ENCODE measurements at regions not wholly inside any gene's neighbourhood (a gene's known extent, or its start where the extent isn't known, plus 50 kb on each side); places are given as distances from the start of the nearest gene placed in this dataset.
A peak's percentile ranks its signal among the peaks of the same experiment; 100 is the strongest.

GRCh38 chr4:123545667-123546572 is 149.3 kb downstream of the SPRY1 start:
- DNase-seq = no peak

- no peak for DNase-seq
Observed at GRCh38 chr4:123546573-123547060, 150.0 kb downstream of the SPRY1 start.

GRCh38 chr4:123547216-123548165 is 150.9 kb downstream of the SPRY1 start:
- no peak for DNase-seq

DNA sequence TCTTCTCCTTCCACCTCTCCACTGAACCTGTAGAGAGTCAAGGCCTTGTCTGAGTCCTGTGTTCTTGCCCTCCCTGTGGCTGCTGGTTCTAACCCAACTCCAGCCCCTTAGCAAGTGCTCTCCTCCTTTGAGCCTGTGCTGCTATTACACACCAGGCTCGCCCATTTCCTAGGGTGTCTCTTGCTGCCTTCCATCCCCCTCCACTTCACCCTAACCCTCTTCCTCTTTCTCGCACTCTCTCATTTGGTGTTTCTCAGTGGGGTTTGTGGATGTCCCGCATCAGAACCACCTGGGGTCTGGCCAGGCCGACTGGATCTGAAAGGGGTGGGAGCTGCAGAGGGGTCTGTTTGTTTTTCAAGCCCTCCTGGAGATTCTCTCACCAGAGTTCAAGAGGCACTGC is 156.7 kb downstream of the SPRY1 start:
- DNase-seq = no peak

GRCh38 chr4:123553733-123554637 is 157.4 kb downstream of the SPRY1 start:
- no peak for DNase-seq

DNA sequence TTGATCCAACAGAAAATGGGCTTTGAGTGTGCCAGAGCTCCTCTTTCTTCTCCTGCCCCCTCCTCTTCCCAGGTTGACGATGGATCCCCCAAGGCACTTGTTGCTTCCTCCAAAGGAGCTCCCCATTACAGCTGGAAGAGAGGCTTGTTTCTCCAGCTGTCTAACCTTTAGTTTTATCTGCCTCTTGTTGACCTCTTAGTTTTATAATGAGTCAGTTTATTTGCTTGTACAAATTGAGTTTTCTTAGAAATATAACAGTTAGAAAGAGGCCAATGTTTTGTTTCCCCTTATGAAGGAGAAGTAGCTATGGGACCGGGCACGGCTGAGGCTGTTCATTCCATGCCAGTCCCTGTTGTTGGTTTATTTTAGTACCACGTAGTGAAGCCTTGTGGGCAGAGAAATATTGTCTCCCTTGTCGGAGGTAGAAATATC is 158.2 kb downstream of the SPRY1 start:
- DNase-seq = no peak

- no peak for DNase-seq
Observed at GRCh38 chr4:123555233-123555806, 158.7 kb downstream of the SPRY1 start.

DNA sequence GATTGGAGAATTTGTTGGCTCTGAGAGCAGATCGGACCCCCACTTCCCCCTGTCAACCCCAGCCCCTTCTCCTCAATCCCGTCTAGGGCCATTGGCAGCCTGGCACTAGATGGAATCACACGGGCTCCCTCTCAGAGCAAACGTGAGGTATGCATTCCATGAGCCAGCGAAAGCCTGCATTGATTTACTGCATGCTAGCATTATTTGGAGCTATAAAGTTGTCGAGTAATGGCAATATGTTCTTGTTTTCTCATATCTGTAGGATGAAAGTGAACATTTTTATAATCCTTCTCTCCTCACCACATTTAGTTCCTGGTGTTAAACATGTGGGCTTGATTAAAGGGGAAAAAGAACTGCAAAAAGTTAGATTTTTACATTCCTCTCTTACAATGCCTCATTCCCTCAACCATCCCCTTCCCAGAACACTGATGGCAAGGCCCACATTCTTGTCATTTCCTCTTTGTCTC is 159.2 kb downstream of the SPRY1 start:
- no peak for DNase-seq

- DNase-seq = no peak
Observed at GRCh38 chr4:123556526-123556925, 159.9 kb downstream of the SPRY1 start.

DNA sequence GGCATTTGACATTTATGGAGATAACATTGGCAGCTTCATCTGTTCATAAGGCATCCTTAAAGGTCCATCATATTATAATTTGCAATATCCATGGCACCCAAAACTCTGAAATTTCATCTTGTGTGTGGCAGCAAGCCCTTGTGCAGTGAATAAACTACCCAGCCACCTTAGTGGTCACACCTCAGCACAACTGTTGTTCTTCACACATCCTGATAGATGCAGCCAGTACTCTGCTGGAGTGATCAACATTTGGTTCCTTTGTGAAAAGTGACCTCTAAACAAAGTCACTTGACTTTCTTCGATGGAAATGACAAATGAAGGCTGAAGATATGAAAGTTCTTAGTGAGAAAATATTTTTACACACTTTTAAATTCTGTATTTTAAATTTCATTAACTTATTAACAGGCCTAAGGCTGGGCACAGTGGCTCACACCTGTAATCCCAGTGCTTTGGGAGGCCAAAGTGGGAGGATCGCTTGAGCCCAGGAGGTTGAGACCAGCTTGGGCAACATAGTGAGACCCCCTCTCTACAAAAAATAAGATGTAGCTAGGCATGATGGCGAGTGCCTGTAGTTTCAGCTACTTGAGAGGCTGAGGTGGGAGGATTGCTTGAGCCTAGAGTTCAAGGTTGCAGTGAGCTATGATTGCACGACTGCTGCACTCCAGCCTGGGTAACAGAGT is 161.4 kb downstream of the SPRY1 start:
- no peak for DNase-seq

GRCh38 chr4:123558865-123559264 is 162.3 kb downstream of the SPRY1 start:
- no peak for DNase-seq

GRCh38 chr4:123559955-123560871 is 163.6 kb downstream of the SPRY1 start:
- DNase-seq = no peak

- no peak for DNase-seq
Observed at GRCh38 chr4:123561525-123561924, 164.9 kb downstream of the SPRY1 start.

DNA sequence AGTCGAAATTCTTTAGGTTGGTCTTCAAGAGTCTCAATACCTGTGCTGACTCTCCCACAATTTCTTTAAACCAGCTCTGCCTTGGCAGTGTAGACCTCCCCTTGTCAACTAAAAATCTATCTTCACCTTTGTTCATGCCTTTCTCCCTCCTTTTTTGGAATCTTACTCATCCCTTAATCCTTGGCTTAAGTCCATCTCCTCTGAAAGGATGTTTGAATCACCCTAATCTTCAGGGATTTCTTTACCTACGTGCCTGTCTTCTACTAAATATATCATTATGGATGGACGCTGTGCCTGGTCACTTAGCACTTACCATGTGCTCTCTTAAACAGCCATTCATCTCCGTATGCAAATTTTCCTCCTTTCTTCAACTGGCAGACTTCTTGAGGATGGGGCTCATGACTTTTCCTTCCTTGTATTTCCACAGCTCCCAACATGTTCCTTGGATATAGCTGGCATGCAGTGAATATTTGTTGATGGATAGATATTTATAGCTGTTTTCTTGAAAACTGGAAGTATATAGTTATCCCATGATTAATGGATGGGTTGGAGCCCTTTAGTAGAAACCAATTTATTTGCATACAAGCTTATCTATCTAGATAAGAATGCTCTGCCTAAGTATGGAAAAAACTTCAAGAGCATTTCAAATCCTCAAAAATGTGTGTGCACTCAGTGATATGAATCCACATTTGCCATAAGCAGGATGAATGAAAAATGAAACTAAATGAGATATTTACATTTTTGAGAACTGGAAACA is 166.6 kb downstream of the SPRY1 start:
- DNase-seq = no peak

DNA sequence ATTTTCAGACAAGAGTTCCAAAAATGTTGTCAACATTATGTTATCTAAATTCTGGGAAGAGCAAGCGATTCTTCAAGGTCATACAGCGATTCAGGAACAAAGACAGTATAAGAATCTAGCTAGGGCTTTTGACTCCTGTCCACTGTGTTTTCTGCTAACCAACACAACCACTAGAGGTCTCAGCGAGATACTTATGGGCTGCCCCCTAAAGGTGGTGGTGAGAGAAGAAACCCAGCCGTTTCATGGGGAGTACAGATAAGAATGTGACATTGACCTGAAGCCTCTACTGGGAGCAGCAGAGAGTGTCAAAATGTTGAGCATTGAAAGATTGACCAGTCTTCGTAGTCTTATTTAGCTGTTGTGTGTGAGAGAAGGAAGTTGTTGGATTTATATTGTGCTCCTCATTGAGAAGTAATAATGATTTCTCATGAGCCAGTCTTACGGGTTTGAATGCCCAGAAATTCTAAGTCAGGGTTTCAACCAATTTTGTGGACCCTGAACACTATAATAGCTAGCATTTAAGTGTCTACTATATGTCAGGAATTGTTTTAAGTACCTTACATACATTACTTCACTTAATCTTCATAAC is 168.3 kb downstream of the SPRY1 start:
- peak; percentile 45 for DNase-seq

DNA sequence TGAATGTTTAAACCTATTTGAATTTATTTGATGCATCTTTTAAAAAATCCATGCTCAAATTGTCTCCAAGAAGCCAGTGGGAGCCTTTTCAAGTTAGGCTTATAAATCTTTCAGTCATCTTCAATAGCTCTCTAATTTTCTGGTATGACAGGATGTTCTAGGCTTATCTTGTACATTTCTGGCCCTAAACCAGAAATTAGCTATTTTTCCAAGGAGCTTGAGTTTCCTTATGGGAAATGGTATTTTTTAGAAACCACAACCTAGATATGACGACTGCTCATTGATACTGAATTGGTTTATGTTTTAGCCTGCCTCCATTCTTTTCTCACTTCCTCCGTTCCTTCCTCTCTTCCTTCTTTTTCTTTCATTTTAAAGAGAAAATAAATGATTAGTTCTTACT is 172.3 kb downstream of the SPRY1 start:
- DNase-seq = no peak

DNA sequence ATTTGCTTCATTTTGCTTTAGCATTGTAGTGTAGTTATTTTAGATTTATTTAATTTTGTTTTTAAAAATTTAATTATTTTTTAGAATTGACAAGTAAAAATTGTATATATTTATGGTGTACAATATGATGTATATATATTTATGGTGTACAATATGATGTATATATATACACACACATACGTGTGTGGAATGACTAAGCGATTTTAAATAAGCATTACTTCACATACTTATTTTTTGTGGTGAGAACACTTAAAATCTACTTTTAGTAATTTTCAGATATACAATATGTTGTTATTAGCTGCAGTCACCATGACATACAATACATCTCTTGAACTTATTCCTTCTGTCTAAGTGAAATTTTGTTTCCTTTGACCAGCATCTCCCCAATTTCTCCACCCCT is 172.9 kb downstream of the SPRY1 start:
- DNase-seq = no peak

DNA sequence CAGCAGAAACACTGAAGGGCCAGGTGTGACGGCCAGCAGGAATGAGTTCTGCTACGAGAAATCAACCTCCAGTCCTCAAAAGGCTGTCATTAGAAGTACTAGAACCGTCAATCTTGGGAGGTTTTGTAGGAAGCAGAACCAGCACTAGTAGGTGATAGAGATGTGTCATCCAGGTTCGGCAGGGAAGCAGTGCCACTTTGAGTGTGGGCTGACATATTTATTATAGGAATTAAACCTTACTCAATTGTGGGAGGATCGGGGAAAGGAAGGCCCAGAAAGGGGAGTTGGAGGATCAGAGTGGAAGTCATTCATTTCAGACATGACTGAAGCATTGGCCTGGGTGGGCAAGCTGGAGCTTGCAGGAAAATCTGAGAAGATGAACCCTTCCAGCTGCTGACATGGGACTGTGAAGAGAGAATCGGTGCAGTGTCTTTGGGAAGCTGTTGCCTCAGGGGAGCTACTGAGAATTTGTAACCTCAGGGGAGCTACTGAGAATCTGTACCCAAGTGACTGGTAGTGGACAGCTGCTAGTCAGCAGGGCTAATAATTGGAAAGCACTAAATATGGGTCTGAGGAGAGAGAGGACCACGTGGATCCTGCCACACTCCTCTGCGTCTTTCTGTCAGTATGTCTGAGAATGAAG is 177.4 kb downstream of the SPRY1 start:
- no peak for DNase-seq

Data from stimulated activated CD4-positive, alpha-beta T cell treated with anti-CD3 and anti-CD28 coated beads, Interleukin-15, amount 100 ng/mL, for 24 hours (primary cell).